ENCODE measurements at regions not wholly inside any gene's neighbourhood (a gene's known extent, or its start where the extent isn't known, plus 50 kb on each side); places are given as distances from the start of the nearest gene placed in this dataset.

DNA sequence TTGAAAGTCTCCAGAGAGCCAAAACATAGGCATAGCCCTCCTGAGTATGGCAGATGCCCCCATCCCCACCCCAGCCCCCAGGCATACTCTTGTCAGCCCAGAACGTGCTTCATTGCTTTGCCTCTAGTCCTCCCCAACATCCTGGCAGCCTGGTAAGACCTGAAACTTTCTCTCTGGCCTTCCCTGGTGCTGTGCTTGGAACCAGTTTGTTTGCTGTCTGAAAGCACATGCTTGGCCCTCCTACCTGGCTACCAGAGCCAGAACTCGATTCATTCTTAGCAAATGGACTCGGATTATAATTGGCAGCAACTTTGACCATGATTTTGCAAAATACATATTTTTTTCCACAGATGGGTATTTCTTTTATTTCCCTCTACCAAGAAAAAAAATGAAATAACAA is 248.1 kb downstream of the USP46 start:
- TF ChIP-seq, protein P1, sequence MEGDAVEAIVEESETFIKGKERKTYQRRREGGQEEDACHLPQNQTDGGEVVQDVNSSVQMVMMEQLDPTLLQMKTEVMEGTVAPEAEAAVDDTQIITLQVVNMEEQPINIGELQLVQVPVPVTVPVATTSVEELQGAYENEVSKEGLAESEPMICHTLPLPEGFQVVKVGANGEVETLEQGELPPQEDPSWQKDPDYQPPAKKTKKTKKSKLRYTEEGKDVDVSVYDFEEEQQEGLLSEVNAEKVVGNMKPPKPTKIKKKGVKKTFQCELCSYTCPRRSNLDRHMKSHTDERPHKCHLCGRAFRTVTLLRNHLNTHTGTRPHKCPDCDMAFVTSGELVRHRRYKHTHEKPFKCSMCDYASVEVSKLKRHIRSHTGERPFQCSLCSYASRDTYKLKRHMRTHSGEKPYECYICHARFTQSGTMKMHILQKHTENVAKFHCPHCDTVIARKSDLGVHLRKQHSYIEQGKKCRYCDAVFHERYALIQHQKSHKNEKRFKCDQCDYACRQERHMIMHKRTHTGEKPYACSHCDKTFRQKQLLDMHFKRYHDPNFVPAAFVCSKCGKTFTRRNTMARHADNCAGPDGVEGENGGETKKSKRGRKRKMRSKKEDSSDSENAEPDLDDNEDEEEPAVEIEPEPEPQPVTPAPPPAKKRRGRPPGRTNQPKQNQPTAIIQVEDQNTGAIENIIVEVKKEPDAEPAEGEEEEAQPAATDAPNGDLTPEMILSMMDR (IDR thresholded peaks at IDR 0.05), result no peak
- no peak for TF ChIP-seq POLR2A (IDR thresholded peaks at IDR 0.05)
